Sigmoid colon (tissue), 6 donors: ENCODE measurements at regions not wholly inside any gene's neighbourhood (a gene's known extent, or its start where the extent isn't known, plus 50 kb on each side); places are given as distances from the start of the nearest gene placed in this dataset.

Source experiments
- DNase-seq: peaks from one replicate; pipeline ENCODE4 v3.0.0-alpha.2; 2019
- H3K27ac ChIP-seq, 4 donors: fragments of 200-600 bp; sonication (generic); one replicate each; pipeline ENCODE4 v1.5.1; 2016 to 2019; ENCODE audit warnings: mild to moderate bottlenecking in 1 of 4
- H3K27me3 ChIP-seq, 3 donors: fragments of 200-600 bp; sonication (generic); one replicate each; pipeline ENCODE4 v1.5.1; 2019; ENCODE audit warnings: mild to moderate bottlenecking in 1 of 3
- H3K36me3 ChIP-seq, 4 donors: fragments of 200-600 bp; sonication (generic); one replicate each; pipeline ENCODE4 v1.5.1; 2016 to 2019
- H3K4me1 ChIP-seq, 4 donors: fragments of 200-600 bp; sonication (generic); one replicate each; pipeline ENCODE4 v1.5.1; 2017 to 2019
- H3K4me3 ChIP-seq, 4 donors: fragments of 200-600 bp; sonication (generic); one replicate each; pipeline ENCODE4 v1.5.1; 2017 to 2019; ENCODE audit warnings: mild to moderate bottlenecking in 2 of 4, moderate library complexity in 1 of 4
- H3K9me3 ChIP-seq, 4 donors: fragments of 200-600 bp in 3 of 4; sonication (generic) in 3 of 4; one replicate each; pipeline versions ENCODE4 v1.5.1 to v1.6.1; 2013 to 2019
- EP300 ChIP-seq, 4 donors: sonication (generic); formaldehyde crosslinking; IDR thresholded peaks; one replicate each; pipeline ENCODE4 v1.6.1; 2017; ENCODE audit warnings: antibody characterized with exemption in 4 of 4
- POLR2A ChIP-seq, 2 donors: fragments of 450-650 bp; IDR thresholded peaks; one replicate each; pipeline ENCODE4 v1.6.1; 2016; ENCODE audit warnings: antibody characterized with exemption in 2 of 2, mild to moderate bottlenecking in 2 of 2, moderate library complexity in 2 of 2
- POLR2AphosphoS5 ChIP-seq, 4 donors: sonication (generic); formaldehyde crosslinking; IDR thresholded peaks; one replicate each; pipeline ENCODE4 v1.6.1; 2017; ENCODE audit warnings: antibody characterized with exemption in 4 of 4
- WGBS, 2 donors: extraction: QIAGEN DNeasy Blood & Tissue Kit; methylation state at CpG; one replicate each; pipeline ENCODE4 v1.1.7; 2013; 5-methylcytosine and 5-hydroxymethylcytosine counted together
- intact Hi-C: fragments of 100-400 bp; cut with DNase I; formaldehyde crosslinking; loops from one replicate; pipeline ENCODE4 v1.15.1; 2023
- TF ChIP-seq, protein P1 (sequence below), 4 experiments: fragments of 450-650 bp in 3 of 4; fragments of 200-600 bp in 1 of 4; IDR thresholded peaks; one replicate each; pipeline ENCODE4 v1.5.1; 2016 to 2019; ENCODE audit warnings: antibody characterized with exemption in 4 of 4, mild to moderate bottlenecking in 3 of 4, moderate library complexity in 2 of 4
- donor health status: healthy with polysubstance abuse.
- donor health status: healthy.

DNA sequence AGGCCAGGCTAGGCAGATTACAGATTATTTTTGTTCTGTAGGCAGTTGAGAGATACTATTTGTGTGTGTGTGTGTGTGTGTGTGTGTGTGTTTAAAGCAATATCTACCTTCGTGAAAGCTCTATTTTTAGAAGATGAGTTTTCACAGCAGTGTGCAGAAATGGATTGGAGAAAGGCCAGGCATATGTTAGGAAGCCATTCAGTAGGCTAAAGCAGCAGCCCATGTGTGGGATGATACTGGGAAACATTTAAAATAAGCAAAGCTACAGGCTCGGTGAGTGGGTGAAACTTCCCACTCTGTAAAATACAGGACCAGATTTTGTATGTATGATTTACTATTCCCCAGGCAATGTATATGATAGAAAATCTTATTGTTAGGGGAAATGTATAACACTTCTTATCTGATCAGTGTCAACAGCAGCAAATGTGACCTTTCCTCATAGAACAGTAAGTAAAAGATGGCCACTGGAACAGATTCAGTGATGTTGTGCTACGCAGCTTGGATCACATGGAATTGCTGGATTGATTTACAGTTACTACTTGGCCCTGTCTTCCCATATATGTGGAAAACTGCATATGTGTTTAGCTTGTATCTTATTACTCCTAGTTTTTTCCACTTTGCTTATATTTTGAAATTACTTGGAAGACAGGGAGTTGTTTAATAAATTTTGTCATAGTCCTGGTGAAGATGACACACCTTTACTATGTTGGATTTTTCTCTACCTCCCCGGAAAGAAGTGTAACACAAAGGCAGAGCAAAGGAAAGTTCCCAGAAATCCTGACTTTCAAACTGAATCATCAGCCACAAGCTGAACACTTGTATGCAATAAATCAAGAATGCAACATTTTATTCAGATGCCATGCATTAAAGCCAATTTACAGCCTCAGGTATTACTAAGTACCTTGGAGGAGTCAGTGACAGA, 1077.7 kb upstream of the SEMA6A start:
- 70 to 73% methylated on average over 4 of the region's 4 CpGs for WGBS, 2 donors
- Histone ChIP-seq H3K9me3 (no peaks in the 10 kb centered on the region), H3K4me3 (no peak overlapping the region), H3K4me1 (peaks cover 0 to 5% (median 0%) of the 10 kb centered on the region in 4 donors), H3K27ac (no peak overlapping the region), H3K27me3 (no peaks in the 10 kb centered on the region), H3K36me3 (no peaks in the 10 kb centered on the region)
- no peak for DNase-seq
- intact Hi-C loops: no loop called here
- TF ChIP-seq, protein P1, sequence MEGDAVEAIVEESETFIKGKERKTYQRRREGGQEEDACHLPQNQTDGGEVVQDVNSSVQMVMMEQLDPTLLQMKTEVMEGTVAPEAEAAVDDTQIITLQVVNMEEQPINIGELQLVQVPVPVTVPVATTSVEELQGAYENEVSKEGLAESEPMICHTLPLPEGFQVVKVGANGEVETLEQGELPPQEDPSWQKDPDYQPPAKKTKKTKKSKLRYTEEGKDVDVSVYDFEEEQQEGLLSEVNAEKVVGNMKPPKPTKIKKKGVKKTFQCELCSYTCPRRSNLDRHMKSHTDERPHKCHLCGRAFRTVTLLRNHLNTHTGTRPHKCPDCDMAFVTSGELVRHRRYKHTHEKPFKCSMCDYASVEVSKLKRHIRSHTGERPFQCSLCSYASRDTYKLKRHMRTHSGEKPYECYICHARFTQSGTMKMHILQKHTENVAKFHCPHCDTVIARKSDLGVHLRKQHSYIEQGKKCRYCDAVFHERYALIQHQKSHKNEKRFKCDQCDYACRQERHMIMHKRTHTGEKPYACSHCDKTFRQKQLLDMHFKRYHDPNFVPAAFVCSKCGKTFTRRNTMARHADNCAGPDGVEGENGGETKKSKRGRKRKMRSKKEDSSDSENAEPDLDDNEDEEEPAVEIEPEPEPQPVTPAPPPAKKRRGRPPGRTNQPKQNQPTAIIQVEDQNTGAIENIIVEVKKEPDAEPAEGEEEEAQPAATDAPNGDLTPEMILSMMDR (IDR thresholded peaks at IDR 0.05): no peak
- TF ChIP-seq POLR2A (IDR thresholded peaks at IDR 0.05): no peak

DNA sequence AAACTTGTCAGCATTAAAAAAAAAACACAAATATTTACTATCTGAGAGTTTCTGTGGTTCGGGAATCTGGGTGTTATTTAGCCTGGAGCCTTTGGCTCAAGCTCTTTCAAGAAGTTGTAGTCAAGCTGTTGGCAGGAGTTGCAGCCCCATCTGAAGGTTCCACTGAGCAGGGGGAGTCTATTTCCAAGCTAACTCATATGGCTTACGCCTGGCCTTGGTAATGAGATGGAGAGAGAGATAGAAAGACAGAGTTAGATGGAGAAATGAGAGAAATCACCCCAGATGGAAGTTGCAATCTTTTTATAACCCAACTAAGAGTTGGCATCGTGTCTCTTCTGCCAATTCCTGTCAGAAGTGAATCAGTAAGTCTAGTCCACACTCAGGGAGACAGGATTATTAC, 1075.2 kb upstream of the SEMA6A start:
- Histone ChIP-seq H3K4me3 (no peak overlapping the region), H3K27ac (no peak overlapping the region), H3K27me3 (no peaks in the 10 kb centered on the region), H3K9me3 (no peaks in the 10 kb centered on the region), H3K4me1 (peaks cover 0 to 5% (median 0%) of the 10 kb centered on the region in 4 donors), H3K36me3 (no peaks in the 10 kb centered on the region)
- 70 to 80% methylated on average over 3 of the region's 3 CpGs for WGBS, 2 donors
- intact Hi-C loops: no loop called here
- TF ChIP-seq EP300 (IDR thresholded peaks at IDR 0.05) (no peak), POLR2AphosphoS5 (IDR thresholded peaks at IDR 0.05) (no peak), POLR2A (IDR thresholded peaks at IDR 0.05) (no peak)
- TF ChIP-seq, protein P1 (IDR thresholded peaks at IDR 0.05): no peak
- DNase-seq: no peak

DNA sequence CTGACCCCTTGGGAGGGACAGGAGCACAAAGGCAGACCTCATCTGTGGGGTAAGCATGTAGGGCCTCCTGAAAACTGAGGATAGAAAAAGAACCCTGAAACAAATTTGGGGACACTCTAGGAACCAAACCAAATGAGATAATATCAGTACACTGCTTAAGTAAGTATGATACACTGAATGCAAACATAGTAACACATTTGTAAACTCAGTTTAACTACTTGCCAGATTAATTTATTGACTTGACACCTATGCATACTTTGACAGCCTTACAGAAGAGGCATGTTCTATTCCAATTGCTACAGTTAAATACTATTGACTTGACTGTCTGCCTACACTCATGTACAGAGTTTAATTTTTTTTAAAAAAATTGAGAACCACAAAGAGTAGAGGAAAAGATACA, 1070.8 kb upstream of the SEMA6A start:
- DNase-seq: no peak
- Histone ChIP-seq H3K9me3 (no peaks in the 10 kb centered on the region), H3K4me3 (no peak overlapping the region), H3K36me3 (no peaks in the 10 kb centered on the region), H3K27me3 (no peaks in the 10 kb centered on the region), H3K27ac (no peak overlapping the region), H3K4me1 (no peaks in the 10 kb centered on the region)
- no peak for TF ChIP-seq POLR2A (IDR thresholded peaks at IDR 0.05)
- intact Hi-C loops: no loop called here

DNA sequence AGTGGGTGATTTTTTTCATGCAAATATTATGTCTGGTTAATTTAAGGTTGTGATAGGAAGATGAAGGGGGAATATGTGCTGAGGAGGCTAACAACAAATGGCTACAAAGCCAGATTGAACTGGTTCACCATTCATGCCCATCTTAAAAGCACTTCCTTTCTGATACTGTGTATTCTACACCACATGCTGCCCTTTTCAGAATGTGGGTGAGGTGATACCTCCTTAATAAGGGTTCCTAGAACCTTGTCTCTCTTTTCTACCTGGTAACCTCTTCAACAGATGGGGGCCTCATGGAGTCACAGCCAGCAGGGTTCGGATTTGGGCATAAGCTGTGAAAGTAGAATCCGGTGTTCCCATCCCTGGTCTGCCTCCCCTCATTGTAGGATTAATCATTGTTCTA, 1064.0 kb upstream of the SEMA6A start:
- no peak overlapping the region for H3K4me3 ChIP-seq
- DNase-seq: no peak
- TF ChIP-seq, protein P1 (IDR thresholded peaks at IDR 0.05): no peak
- no peak for TF ChIP-seq EP300 (IDR thresholded peaks at IDR 0.05)
- no peak for TF ChIP-seq POLR2AphosphoS5 (IDR thresholded peaks at IDR 0.05)
- no peak for TF ChIP-seq POLR2A (IDR thresholded peaks at IDR 0.05)
- H3K4me1 ChIP-seq: no peaks in the 10 kb centered on the region
- intact Hi-C loops: no loop called here
- H3K9me3 ChIP-seq: no peaks in the 10 kb centered on the region
- no peaks in the 10 kb centered on the region for H3K27me3 ChIP-seq
- no peak overlapping the region for H3K27ac ChIP-seq
- WGBS, 2 donors: 45 to 61% methylated on average over 2 of the region's 2 CpGs
- H3K36me3 ChIP-seq: no peaks in the 10 kb centered on the region

DNA sequence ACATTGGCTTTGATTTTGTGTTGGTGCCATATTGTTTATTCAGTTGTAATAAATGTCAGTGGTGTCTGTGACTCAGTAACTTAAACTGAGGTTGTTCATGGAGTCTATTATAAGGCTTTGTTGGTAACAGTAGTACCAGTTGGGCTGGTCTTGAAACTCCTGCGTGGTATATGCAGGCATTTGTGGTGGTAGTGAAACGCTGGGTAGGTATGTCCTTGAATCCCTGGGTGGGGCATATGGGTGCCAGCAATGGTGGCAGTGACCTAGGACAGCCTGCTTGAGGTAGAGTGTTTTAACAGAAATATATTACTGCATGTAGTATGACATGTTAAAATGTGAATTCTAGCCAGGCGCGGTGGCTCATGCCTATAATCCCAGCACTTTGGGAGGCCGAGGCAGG, 1058.5 kb upstream of the SEMA6A start:
- H3K9me3 ChIP-seq: peaks cover 0 to 3% (median 0%) of the 10 kb centered on the region in 4 donors
- H3K4me3 ChIP-seq: no peak overlapping the region
- 88 to 91% methylated on average over 5 of the region's 5 CpGs for WGBS, 2 donors
- DNase-seq: no peak
- H3K27ac ChIP-seq: no peak overlapping the region
- intact Hi-C loops: no loop called here
- no peak for TF ChIP-seq POLR2AphosphoS5 (IDR thresholded peaks at IDR 0.05)
- H3K4me1 ChIP-seq: no peaks in the 10 kb centered on the region
- H3K36me3 ChIP-seq: no peaks in the 10 kb centered on the region
- no peaks in the 10 kb centered on the region for H3K27me3 ChIP-seq

DNA sequence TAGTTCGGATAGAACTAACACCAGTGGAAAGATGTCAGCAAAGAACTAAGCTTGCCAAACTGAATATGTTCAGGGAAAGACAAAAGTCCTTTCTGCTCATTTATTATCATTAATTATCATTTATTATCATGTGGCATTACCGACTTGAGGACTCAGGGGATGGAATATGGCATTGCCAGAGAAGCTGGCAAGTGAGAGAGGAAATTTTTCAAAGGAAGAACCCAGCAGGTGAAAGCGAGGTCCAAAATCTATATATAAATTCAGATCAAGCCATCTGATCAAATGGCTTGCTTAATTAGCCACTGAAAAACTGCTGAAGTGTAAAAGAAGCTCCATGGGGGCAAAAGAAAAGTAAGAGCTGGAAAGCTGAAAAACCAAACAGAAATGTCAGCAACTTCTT, 1049.6 kb upstream of the SEMA6A start:
- WGBS, 2 donors: 87 to 90% methylated on average over 3 of the region's 3 CpGs
- intact Hi-C loops: no loop called here
- Histone ChIP-seq H3K4me3 (no peak overlapping the region), H3K4me1 (no peaks in the 10 kb centered on the region), H3K27me3 (no peaks in the 10 kb centered on the region), H3K36me3 (no peaks in the 10 kb centered on the region), H3K27ac (no peak overlapping the region), H3K9me3 (no peaks in the 10 kb centered on the region)
- DNase-seq: no peak
- TF ChIP-seq, protein P1 (IDR thresholded peaks at IDR 0.05): no peak
- TF ChIP-seq EP300 (IDR thresholded peaks at IDR 0.05) (no peak), POLR2AphosphoS5 (IDR thresholded peaks at IDR 0.05) (no peak), POLR2A (IDR thresholded peaks at IDR 0.05) (no peak)
